GM23248 (cell line): ENCODE measurements at regions not wholly inside any gene's neighbourhood (a gene's known extent, or its start where the extent isn't known, plus 50 kb on each side); places are given as distances from the start of the nearest gene placed in this dataset.

Experiments used
- EZH2 ChIP-seq: fragments of 200-600 bp; sonication (generic); IDR thresholded peaks from 2 replicates; pipeline ENCODE4 v1.6.1; 2018; ENCODE audit warnings: antibody characterized with exemption, mild to moderate bottlenecking; ENCODE audit not compliant: insufficient read depth, poor library complexity, severe bottlenecking
- EZH2phosphoT487 ChIP-seq: fragments of 200-600 bp; sonication (generic); IDR thresholded peaks from 2 replicates; pipeline ENCODE4 v1.6.1; 2018; ENCODE audit warnings: antibody characterized with exemption, moderate library complexity, mild to moderate bottlenecking, low read depth; ENCODE audit not compliant: insufficient read depth

DNA sequence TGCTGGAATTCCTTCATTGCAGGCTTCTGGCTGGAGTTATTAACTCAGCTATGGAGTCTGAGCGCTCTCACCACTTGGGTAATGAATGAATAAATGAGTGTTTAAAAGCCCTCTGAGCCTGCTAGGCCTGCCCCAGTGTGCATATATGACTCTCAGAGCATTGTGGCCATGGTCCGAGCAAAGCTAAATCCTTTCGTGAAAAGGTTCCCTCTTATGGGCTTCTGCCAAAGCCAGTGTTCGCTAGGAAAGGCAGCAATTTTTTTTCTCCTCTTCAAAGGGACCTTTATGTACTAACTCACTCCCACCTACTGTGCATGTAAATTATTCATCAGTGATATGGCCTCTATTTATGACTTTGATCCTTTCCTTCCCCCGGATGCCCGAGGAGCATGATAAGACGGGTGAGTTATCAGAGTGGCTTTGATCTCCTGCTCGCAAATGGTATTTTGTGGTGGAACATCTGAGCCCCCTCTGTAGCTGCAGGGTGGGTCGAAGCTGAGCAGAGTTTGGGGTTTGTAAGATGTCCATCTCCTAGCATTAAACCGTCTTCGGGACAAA is 88.6 kb downstream of the LINC00237 start:
- TF ChIP-seq EZH2 (no peak), EZH2phosphoT487 (no peak)
